Panc1 (cell line): ENCODE measurements at regions not wholly inside any gene's neighbourhood (a gene's known extent, or its start where the extent isn't known, plus 50 kb on each side); places are given as distances from the start of the nearest gene placed in this dataset.

Experiments
- ATAC-seq: fragments of 200-7000 bp; cut with Tn5 transposase; 2 replicates; pipeline ENCODE4 v1.9.1; 2020; ENCODE audit warnings: mild to moderate bottlenecking, moderate library complexity
- BruUV-seq: library from RNA; stranded (reverse); fragments of 400-500 nt; replicated peaks from 2 replicates; lab custom pipeline; 2021; lab: Mats Ljungman, UMichigan
- CTCF ChIA-PET: fragments of 300-600 bp; sonication (Branson Sonifier 250); formaldehyde crosslinking; loops from one replicate; lab custom pipeline; 2022; ENCODE audit warnings: antibody characterized with exemption; lab: Charles Lee
- POLR2A ChIA-PET: fragments of 300-600 bp; sonication (Branson Sonifier 250); formaldehyde crosslinking; loops from one replicate; lab custom pipeline; 2022; ENCODE audit warnings: antibody characterized with exemption; lab: Charles Lee
- DNase-seq: peaks from one replicate; pipeline ENCODE4 v3.0.0-alpha.2; 2010; ENCODE audit warnings: low read depth, low spot score
- H3K27ac ChIP-seq: 2 replicates; pipeline ENCODE4 v1.5.1; 2011; ENCODE audit warnings: mild to moderate bottlenecking, low read length, inconsistent platforms
- H3K27me3 ChIP-seq: fragments of 200-500 bp; sonication (Bioruptor generic); 2 replicates; pipeline ENCODE4 v1.6.0; 2014; ENCODE audit warnings: low read length, inconsistent platforms; ENCODE audit not compliant: control insufficient read depth, insufficient read depth
- H3K36me3 ChIP-seq: fragments of 200-500 bp; sonication (Bioruptor generic); 2 replicates; pipeline ENCODE4 v1.5.1; 2014; ENCODE audit warnings: inconsistent platforms, mild to moderate bottlenecking, low read length, moderate library complexity; ENCODE audit not compliant: control insufficient read depth, insufficient read depth
- H3K4me1 ChIP-seq: 2 replicates; pipeline ENCODE4 v1.5.1; 2011; ENCODE audit warnings: inconsistent platforms, mild to moderate bottlenecking, low read length, moderate library complexity; ENCODE audit not compliant: control insufficient read depth, insufficient read depth
- H3K4me3 ChIP-seq, 2 experiments: 2 replicates each; pipeline ENCODE4 v1.5.1; 2011 to 2012; ENCODE audit warnings: low read depth in 2 of 2, low read length in 2 of 2, mild to moderate bottlenecking in 2 of 2, inconsistent platforms in 1 of 2, moderate library complexity in 1 of 2
- H3K9me3 ChIP-seq: fragments of 200-500 bp; sonication (Bioruptor generic); 2 replicates; pipeline ENCODE4 v1.5.1; 2014; ENCODE audit warnings: low read depth, mild to moderate bottlenecking, inconsistent platforms, low read length, moderate library complexity; ENCODE audit not compliant: control insufficient read depth, insufficient read depth
- CTCF ChIP-seq: fragments of 450-650 bp; IDR thresholded peaks from 2 replicates; pipeline ENCODE4 v1.5.1; 2017; ENCODE audit warnings: mild to moderate bottlenecking
- POLR2AphosphoS5 ChIP-seq: IDR thresholded peaks from 2 replicates; pipeline ENCODE4 v1.6.1; 2012; ENCODE audit warnings: mild to moderate bottlenecking, low read depth, low read length, moderate library complexity
- SIN3A ChIP-seq: IDR thresholded peaks from 2 replicates; pipeline ENCODE4 v1.6.1; 2012; ENCODE audit warnings: low read depth, mild to moderate bottlenecking, low read length, moderate library complexity, borderline replicate concordance; ENCODE audit not compliant: insufficient read depth
- TCF7L2 ChIP-seq: IDR thresholded peaks from 2 replicates; pipeline ENCODE4 v1.6.1; 2011; ENCODE audit warnings: mild to moderate bottlenecking, low read depth, low read length, inconsistent platforms
- in situ Hi-C: cut with HindIII; loops from 2 replicates; pipeline ENCODE4 v1.10.0; 2016; ENCODE audit warnings: low sequenced_read_pairs, low pct_unique_long_range_greater_than_20kb
- intact Hi-C: fragments of 100-400 bp; cut with micrococcal nuclease; formaldehyde crosslinking; loops from one replicate; pipeline ENCODE4 v1.10.0; 2022; ENCODE audit not compliant: unreplicated experiment
- TF ChIP-seq, protein P1 (sequence below), 2 experiments: IDR thresholded peaks; 2 replicates each; pipeline ENCODE4 v1.6.1; 2011 to 2012; ENCODE audit warnings: low read depth in 2 of 2, control low read depth in 1 of 2, low read length in 1 of 2, mild to moderate bottlenecking in 1 of 2, moderate library complexity in 1 of 2; ENCODE audit not compliant: insufficient read depth in 1 of 2

DNA sequence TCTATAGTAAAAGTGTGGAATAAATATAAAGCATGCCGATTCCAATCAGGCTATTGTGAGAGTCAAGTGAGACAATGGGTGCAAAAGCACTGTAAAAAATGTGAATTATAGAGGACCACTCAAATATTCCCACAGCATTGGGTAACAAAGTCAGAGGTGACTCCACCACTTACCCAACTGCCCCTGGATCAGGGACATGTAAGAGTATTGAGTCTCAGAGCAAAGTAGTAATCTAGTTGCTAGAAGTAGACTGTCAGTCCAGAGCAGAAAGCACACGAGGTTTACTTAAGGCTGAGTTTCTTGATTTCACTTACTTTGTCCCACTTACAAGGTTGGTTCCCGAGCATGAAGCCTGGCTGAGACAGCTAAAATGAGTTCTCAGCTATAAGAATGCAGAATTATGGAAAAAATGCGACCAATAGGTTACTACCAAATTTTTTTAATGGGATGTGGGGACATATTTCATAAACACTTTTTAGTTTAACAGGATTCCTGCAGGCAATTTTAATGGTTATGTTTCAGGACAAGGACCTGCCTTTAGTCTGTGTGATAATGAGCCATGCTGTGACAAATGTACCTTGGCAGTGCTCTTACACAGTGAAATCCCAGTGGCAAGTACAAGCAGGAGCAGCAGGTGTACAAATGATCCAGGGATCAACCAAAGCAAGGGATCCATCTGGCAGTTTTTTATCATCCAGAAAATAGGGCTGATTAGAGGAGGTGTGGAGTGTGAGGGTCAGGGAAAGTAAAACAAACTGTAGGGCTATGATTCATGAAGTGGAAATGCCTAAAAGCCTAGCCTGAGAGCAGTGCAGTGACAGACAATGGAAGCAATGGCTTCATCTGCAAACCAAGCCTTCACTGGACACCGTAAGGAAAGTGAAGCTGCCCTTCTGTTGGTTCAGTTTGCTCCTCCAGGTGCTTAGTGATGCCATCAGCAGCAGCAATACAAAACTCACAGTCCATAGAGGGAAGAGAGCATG lies 156.2 kb upstream of the SPAG17 start:
- POLR2A ChIA-PET: no interaction called here
- intact Hi-C loops: no loop called here
- BruUV-seq: no TSS peak
- CTCF ChIA-PET: no interaction called here
- Histone ChIP-seq H3K9me3 (no peaks in the 10 kb centered on the region), H3K4me1 (no peaks in the 10 kb centered on the region), H3K27ac (no peak overlapping the region), H3K36me3 (no peaks in the 10 kb centered on the region), H3K27me3 (no peaks in the 10 kb centered on the region), H3K4me3 (no peak overlapping the region)
- TF ChIP-seq CTCF: no peak
- TF ChIP-seq, protein P1, sequence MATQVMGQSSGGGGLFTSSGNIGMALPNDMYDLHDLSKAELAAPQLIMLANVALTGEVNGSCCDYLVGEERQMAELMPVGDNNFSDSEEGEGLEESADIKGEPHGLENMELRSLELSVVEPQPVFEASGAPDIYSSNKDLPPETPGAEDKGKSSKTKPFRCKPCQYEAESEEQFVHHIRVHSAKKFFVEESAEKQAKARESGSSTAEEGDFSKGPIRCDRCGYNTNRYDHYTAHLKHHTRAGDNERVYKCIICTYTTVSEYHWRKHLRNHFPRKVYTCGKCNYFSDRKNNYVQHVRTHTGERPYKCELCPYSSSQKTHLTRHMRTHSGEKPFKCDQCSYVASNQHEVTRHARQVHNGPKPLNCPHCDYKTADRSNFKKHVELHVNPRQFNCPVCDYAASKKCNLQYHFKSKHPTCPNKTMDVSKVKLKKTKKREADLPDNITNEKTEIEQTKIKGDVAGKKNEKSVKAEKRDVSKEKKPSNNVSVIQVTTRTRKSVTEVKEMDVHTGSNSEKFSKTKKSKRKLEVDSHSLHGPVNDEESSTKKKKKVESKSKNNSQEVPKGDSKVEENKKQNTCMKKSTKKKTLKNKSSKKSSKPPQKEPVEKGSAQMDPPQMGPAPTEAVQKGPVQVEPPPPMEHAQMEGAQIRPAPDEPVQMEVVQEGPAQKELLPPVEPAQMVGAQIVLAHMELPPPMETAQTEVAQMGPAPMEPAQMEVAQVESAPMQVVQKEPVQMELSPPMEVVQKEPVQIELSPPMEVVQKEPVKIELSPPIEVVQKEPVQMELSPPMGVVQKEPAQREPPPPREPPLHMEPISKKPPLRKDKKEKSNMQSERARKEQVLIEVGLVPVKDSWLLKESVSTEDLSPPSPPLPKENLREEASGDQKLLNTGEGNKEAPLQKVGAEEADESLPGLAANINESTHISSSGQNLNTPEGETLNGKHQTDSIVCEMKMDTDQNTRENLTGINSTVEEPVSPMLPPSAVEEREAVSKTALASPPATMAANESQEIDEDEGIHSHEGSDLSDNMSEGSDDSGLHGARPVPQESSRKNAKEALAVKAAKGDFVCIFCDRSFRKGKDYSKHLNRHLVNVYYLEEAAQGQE (IDR thresholded peaks at IDR 0.05; ENCODE audit: insufficient read depth in 1 of 2, low read depth in 2 of 2, low read length in 1 of 2): no peak
- TF ChIP-seq TCF7L2: no peak
- no peak for TF ChIP-seq SIN3A
- TF ChIP-seq POLR2AphosphoS5: no peak
- in situ Hi-C loops: no loop called here
- ATAC-seq (no peak), DNase-seq (no peak)

GRCh38 chr1:118339400-118340124 lies 154.5 kb upstream of the SPAG17 start:
- TF ChIP-seq, protein P1 (IDR thresholded peaks at IDR 0.05; ENCODE audit: insufficient read depth in 1 of 2, low read depth in 2 of 2, low read length in 1 of 2): no peak
- TF ChIP-seq SIN3A: no peak
- no peak for TF ChIP-seq CTCF
- no peak for TF ChIP-seq POLR2AphosphoS5
- TF ChIP-seq TCF7L2: no peak
- ChIA-PET POLR2A (no interaction called here), CTCF (no interaction called here)
- Histone ChIP-seq H3K4me3 (no peak overlapping the region), H3K27ac (no peak overlapping the region), H3K27me3 (no peaks in the 10 kb centered on the region), H3K36me3 (no peaks in the 10 kb centered on the region), H3K9me3 (no peaks in the 10 kb centered on the region), H3K4me1 (no peaks in the 10 kb centered on the region)
- no peak for DNase-seq
- ATAC-seq: no peak
- intact Hi-C loops (no loop called here), in situ Hi-C loops (no loop called here)
- BruUV-seq: no TSS peak
